Forelimb muscle (tissue), 1 donor: ENCODE measurements at regions not wholly inside any gene's neighbourhood (a gene's known extent, or its start where the extent isn't known, plus 50 kb on each side); places are given as distances from the start of the nearest gene placed in this dataset.

Experiments used
- DNase-seq: peaks from one replicate; pipeline ENCODE4 v3.0.0-alpha.2; 2013; ENCODE audit warnings: low read depth

- DNase-seq: no peak
These were observed 312.0 kb upstream of the CCDC54 start for GRCh38 chr3:107065094-107065861.

- DNase-seq: no peak
These were observed 309.8 kb upstream of the CCDC54 start for GRCh38 chr3:107067421-107067820.

GRCh38 chr3:107068980-107069379, 308.3 kb upstream of the CCDC54 start:
- no peak for DNase-seq

- no peak for DNase-seq
These were observed 300.3 kb upstream of the CCDC54 start for GRCh38 chr3:107076946-107077345.

GRCh38 chr3:107077391-107077790, 299.8 kb upstream of the CCDC54 start:
- no peak for DNase-seq

DNA sequence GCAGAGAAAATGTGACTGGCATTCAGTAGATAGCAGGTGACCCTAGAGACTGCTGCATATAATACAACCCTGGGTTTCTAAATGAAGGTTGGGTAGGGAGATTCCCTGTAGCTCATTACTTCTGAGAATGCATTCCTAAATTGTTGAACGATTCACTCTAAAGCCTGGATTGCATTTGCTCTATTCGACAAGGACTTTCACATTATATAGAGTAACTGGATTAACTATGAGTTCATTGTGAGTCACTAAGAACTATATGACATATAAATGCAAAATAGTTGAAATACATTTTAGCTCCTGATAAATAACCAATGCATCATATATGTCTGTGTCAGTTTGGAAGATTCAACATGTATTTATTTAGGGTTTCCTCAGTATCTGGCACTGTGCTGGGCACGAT, 294.7 kb upstream of the CCDC54 start:
- no peak for DNase-seq

- no peak for DNase-seq
These were observed 292.0 kb upstream of the CCDC54 start for GRCh38 chr3:107085261-107085660.

DNA sequence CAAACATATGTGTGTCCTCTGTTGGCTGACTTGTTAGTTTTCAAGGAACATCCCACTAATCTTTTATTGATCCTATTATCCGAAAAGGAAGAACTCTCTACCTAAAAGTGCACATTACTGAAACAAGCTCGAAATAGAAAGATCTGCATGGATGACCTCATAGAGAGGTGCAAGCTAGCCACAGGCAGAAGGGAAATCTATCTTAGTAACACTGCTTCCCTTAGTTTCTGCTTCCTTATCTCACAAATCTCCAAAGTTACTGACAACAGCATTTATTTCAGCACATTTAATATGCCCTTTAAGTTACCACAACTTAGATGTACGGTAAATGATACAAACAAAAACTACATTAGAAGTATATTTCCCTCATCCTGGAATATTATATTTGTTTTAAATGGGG, 285.1 kb upstream of the CCDC54 start:
- DNase-seq: no peak

DNA sequence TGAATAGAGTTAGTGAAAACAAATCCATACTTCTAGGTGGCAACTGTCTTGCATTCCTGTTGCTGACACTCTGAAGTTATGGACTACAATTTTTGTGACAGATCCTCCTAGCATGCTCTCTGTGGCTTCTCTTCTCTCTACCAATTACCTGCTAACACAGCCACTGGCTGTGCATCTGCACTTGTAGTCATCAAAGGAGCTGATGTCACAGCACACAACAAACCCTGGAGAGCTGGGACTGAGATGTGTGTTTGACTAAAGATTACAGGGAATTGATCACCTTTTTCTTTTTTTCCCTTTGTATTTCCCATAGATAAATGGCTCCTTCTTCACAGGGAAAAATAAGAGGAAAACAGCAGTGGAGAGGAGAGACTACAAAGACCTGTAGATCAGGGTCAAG, 278.4 kb upstream of the CCDC54 start:
- no peak for DNase-seq

DNA sequence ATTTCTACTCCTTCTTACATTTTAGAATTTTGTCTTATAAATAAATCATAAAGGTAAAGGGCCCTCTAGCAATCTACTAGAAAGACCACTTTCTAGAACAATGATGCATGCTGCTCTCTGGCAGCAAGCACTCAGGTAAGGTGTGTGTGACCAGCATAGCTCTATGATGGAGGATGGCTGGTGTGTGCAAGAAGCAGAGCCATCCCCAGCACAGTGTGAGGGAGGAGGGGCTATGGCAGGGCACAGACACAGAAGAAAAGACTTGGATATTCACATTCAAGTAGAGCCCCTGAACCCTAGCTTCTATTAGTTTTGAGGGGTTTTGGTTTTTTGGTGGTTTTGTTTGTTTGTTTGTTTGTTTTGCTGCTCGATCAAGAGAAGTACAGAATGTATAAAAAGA, 277.1 kb upstream of the CCDC54 start:
- no peak for DNase-seq

- DNase-seq: no peak
These were observed 276.7 kb upstream of the CCDC54 start for GRCh38 chr3:107100573-107100972.

GRCh38 chr3:107103786-107104185, 273.5 kb upstream of the CCDC54 start:
- DNase-seq: no peak

- no peak for DNase-seq
These were observed 270.9 kb upstream of the CCDC54 start for GRCh38 chr3:107106316-107106715.

DNA sequence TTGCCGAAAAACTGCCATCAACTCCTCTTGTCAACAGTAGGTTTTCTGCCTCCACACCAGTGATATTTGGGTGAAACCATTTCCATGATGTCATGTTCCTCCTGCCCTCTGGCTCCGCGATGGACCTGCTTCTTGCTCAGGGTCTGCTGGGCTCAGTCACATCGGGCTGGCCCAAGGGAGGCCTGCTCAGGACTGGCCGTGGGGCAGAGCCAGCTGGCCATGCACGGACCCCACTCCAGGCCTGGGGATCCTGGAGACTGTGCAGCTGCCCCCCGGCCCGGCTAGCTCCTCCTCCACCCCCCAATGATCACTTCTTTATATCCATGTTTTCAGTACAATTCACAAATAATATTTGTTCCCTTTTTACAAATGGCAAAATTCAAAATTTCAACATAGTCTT, 270.3 kb upstream of the CCDC54 start:
- no peak for DNase-seq

DNA sequence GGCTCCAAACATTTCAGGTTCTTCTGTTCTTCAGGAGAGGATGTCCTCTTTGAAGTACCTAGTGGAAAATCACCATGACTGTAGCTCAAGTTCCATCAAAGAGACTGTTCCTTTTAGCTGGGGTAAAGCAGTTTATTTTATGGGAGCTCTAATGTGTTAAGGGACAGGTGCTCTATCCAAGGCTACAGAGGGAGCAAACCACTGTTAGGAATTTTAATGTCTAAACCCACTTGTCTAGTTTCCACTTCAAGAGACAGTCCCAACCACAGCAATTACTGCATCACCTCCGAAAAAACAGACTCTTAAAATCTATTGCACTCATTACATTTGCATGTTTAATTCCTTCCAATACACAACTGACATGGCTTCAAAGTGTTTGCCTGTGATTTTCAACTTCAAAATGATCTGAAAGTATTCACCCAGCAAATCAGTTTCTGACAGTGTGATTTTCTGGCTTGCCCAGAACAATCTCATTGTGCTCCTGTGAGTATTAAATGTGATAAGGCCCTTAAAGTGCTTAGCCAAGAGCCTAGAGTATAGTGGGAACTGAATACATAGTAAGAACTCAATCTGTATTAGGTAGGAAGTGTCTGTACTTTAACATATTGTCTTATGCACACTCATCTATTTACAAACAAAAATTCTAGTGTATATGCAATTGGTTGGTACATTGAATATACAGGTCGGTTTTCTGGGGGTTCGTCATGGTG, 266.5 kb upstream of the CCDC54 start:
- no peak for DNase-seq

- no peak for DNase-seq
These were observed 265.4 kb upstream of the CCDC54 start for GRCh38 chr3:107111872-107112271.

DNA sequence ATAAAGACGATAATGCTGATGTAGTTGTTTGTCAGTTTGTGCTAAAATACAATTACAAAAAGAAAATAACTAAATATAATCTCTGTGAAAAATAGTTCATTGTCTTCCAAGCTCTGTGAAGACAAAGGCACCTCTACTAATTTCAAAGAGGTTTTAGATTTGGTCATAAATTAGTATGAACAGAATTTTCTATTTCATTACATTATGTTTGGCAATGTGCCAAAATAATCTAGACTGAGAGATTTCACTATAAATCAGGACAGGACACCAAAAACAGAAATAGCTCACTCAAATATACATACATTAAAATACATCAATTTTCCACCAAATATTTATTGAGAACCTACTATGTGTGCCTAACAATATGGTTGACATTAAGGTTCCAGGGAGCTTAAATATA, 264.9 kb upstream of the CCDC54 start:
- no peak for DNase-seq

GRCh38 chr3:107116251-107116650, 261.0 kb upstream of the CCDC54 start:
- DNase-seq: no peak

DNA sequence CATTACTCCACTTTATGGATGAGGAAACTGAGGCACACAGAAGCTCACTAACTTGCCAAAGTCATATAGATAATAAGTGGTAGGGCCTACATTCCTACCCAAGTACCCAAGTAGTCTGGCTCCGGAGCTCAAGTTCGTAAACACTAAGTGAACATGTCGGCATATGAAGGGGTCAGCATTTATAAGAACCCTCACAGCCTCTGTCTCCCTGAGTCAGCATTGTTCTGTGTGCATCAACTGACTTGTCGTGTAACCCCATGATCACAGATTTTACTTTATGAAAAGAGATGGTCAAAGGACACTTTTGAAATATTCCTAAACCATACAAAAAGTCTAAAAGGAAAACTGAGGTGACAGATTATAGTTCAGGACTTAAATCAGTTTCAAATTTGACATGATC, 260.1 kb upstream of the CCDC54 start:
- DNase-seq: no peak

- DNase-seq: peak; percentile 41
These were observed 259.2 kb upstream of the CCDC54 start for GRCh38 chr3:107117922-107118536.

- no peak for DNase-seq
These were observed 252.4 kb upstream of the CCDC54 start for GRCh38 chr3:107124885-107125284.

DNA sequence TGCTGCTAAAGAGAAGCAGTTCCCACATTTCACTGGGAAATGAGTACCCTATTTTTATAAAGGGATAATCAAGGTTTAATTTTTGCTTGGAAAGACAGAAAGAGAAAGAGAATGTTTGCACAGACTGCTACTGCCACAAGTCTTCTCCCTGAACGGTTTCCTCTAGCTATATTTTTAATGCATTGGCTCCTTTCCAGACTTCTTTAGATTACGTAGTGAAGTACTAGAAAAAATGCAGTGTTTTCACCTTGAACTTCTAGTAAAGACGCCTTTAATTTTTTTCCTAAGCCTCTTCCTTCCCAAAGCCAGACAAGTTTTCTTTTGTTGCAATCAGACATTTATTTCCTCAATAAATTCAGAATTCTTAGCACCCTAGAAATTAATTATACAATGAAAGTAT, 248.3 kb upstream of the CCDC54 start:
- no peak for DNase-seq

DNA sequence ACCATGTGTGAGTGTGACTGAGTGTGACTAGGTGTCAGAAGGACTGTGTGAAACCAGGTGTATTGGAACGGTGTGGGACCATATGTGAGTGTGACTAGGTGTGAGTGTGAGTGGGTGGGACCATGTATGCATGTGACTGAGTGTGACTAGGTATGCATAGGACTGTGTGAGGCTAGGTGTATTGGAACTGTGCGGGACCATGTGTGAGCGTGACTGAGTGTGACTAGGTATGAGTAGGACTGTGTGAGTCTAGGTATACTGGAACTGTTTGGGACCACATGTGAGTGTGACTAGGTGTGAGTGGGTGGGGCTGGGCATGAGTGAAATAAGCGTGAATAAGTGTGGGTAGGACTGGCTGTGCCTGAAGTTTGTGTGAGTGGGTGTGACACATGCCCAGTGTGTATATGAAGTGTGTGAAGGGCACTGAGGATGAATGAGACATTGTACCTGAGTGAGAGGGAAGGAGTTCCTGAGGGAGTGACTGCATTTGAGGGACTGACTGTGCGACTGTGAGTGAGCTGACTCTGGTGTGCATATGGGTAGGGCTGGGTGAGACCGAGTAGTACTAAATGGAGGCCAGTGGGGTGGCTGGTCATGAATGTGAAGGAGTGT, 247.0 kb upstream of the CCDC54 start:
- DNase-seq: no peak
